Activated CD8-positive, alpha-beta memory T cell treated with anti-CD3 and anti-CD28 coated beads for 24 hours (primary cell): ENCODE measurements at regions not wholly inside any gene's neighbourhood (a gene's known extent, or its start where the extent isn't known, plus 50 kb on each side); places are given as distances from the start of the nearest gene placed in this dataset.

ENCODE experiments used
- DNase-seq: peaks from one replicate; pipeline ENCODE4 v3.0.0-alpha.2; 2020

DNA sequence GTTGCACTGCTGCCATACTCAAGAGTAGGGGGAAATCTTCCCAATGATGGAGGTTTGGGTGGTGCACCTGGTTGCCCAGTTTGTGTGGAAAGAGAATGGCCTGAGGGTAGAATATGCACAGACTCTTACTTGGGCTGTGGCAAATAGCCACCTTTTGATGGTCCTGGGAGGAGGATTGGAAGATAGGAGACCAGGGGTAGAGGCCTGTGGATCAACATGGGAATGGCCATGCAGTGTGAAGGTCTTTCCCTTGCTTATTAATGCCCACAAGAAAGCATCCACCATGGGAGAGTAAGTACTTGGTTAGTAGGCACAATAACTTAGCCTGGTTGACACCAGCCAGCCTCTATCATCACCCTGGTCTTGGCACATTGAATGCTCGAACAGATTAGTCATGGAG is 156.8 kb upstream of the LEF1 start:
- no peak for DNase-seq

DNA sequence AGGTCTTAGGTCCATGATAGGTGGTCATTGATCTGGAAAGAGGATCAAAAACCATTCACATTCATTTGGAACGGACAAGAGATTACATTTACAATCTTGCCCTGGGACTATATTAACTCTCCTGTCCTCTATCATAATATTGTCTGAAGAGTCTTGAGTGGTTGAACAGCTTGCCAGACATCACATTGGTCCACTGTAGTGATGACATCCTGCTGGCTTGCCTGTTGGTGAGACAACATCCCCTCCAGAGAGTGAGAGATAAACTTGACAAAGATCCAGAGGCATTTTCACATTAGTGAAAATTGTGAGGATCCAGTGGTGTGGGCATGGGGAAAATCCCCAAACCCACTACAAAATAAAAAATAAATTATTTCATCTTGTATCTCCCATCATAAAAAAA is 155.7 kb upstream of the LEF1 start:
- DNase-seq = no peak

DNA sequence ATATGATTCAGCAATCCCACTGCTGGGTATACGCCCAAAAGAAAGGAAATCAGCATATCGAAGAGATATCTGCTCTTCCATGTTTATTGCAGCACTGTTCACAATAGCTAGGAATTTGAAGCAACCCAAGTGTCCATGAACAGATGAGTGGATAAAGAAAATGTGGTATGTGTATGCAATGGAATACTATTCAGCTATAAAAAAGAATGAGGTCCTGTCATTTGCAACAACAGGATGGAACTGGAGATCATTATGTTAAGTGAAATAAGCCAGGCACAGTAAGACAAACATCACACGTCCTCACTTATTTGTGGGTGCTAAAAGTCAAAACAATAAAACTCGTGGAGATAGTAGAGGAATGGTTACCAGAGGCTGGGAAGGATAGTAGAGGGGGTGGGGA is 153.8 kb upstream of the LEF1 start:
- DNase-seq = no peak

DNA sequence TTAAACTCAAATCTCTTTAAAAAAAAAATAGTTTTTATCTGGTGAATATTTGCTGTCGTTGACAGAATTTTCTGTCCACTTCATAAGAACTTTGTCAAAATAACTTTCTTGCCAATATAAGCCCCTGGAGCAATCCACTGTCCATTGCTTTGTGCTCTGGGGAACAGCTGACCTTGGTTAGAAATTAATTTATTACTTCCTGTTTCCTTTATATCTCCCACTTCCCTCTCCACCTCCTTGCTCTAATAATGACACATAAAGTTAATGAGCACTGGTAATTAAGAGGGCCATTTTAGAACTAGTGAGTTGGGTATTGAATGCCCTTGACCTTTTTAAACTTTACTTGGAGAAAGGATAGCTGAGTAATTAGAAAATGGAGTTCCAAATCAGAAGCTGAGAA is 151.3 kb upstream of the LEF1 start:
- no peak for DNase-seq

DNA sequence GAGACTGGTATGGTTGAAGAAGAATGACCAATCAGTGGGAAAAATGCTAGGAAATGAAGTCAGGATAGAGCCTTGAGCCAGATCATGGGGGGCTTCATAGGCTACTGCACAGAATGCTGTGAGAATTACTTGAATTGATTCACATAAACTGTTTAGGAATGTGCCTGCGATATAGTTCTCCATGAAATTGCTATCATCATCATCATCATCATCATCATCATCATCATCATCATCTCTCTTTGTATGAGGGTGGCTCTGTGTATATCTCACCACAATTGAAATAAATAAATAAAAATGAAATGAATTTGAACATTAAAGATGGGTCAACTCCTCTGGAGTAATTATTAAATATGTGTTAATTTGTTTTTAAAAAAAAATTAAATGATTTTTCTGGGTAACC is 148.6 kb upstream of the LEF1 start:
- no peak for DNase-seq

DNA sequence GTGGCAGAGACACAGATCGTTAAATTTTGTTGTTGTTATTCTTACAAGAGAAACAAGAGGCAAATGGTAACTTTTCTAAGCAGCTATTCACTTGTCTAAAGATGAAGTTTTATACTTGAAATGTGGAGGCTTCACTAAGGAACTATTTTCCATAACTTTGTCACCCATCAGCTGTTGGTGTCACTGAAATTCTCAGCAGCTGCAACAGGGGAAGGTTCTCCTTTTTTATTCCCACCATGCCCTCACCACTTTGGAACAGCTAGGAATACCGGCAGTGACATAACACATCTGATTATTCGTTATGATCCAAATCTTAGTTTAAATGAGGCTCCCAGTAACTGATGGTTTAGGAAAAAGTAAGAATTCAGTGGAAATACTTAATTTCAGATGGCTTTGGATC is 147.0 kb upstream of the LEF1 start:
- DNase-seq = no peak

DNA sequence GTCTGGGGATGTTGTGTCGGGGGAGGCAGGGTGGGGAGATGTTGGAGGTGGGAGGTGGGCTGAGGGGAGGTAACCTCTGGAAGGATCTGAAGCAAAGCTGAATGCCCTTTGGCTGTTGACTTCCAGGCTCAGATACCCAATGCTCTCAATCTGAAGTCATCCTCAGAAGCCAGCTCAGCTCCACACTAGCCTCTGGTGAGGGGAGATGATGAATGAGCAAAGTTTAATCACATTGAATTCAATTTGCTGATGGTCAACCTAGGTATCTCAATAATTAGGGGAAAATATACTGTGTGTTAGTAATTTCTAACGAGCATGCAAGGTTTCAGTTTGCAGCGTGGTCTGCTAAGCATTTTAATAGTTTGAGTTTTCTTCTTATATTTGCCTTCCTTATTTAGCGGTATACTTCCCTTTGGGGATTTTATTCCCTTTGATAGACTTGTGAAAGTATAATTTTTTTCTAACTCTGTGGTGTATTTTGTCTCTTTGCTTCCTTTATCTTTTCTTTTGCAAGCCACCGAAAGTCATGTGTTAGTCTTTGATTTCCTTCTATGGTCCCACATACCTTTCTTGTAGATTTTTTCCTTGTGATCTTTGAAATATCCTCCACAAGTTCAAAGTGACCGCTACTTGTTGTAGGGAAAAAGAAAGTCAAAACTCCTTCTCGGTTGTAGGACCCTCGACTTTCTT is 146.3 kb upstream of the LEF1 start:
- no peak for DNase-seq

DNA sequence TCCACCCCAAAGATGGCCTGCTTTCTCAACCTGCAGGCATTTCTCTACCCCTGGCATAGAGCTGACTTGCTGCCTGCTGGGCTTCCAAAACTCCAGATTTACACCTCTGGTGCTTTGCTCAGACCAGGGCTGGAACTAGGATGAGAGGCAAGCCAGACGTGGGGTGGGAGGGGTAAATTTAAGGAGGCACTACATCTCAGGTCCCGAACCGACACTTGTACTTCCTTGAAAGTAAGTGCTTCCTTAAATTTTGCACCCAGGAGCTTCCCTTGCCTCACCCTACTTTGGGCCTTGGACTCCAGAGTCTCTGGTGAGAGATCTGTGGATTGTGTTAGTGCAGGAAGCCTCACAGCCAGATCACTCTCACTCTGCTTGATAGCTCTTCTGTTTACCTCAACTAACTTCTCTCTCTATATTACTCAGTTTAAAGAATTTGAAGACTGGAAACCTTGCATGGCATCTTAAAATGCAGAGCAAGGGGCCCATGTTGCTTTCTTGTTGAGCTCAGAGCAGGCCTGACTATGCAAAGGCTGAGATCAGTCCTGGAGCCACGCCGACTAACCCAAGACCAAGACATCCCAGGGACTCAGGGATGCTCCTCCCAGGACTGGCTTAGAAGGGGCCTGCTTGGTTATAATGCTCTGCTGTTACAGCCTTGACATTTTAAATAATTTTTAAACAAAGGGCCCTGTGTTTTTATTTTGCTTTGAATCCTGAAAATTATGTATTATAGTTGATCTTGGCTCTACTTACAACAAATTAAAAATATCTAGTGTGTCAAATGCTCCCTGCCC is 145.0 kb upstream of the LEF1 start:
- no peak for DNase-seq

DNA sequence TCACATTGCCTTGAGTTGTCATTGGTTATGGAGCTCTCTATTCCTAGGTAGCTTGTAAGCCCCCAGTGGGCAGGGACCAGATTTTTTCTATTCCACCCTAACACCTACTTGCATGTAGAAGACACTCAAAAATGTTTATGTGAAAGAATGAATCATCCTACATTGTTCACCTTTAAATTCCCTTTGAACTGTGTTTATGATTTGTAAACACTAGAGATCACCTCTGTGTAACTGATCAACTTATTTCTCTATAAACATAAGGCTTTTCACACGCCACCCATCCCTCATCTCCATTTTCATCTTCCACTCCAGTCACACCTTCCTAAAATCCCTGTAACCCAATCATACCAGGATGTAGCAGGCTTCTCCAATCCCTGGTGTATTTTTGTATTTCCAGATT is 142.6 kb upstream of the LEF1 start:
- no peak for DNase-seq

DNA sequence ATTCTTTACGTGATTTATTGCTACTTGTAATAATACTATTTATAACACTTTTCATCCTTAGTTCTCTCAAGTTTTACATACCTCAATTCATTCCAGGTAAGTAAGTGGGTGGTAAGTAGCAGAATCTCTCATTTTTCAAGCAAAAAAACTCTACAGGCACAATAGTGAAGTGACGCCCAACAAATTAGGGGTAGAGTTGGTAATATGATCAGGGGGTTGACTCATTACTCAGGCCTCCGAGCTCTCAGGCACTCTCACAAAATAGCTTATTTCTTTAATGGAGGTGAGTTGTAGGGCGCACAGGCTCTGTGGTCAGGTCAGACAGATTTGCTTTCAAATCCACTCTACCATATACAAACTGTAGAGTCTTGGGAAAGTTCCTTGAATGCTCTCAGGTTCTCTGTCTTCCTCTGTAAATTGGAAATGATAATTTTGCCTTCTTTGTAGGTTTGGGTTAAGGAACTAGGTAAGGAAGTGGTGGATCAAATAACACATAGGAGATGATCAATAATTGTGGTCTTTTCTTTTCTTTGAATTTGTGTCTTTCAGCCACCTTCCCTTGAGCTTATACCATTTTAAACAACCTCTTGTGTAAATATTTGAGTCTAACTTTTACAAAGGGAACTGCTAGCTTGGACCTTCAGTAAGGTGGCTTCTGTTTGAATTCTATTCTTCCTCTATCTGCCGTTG is 134.9 kb upstream of the LEF1 start:
- DNase-seq = no peak

DNA sequence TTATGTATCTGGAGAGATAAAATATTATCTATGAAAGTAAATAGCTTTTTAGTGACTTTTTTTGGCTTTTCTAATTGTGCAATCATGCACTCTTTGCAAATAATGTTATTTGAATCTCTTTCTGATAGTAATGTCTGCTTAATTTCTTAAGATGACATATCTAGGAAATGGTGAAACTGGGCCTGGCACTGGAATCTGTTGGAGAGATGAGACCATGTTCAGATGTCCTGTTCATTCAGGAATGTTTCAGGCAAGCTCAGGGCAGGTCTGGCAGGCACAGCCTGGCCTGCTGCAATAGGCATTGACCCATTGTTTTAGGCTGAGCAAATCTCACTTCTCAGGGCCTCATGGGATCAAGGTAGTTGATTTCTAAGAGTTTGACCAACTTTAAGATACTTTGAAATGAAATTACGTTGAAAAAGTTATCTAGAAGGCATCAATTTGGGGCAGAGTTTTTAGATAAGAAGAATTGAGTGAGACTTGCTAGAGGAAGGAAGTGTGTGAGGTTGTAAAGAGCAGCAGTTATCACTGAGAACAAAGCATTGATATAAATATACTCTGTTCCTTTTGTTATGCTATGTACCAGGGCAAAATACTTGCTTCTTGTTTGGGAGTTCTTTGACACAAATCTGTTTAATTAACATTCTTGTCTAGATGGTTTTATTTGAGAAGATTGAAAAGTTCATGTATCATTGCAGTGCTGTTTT is 133.0 kb upstream of the LEF1 start:
- no peak for DNase-seq

DNA sequence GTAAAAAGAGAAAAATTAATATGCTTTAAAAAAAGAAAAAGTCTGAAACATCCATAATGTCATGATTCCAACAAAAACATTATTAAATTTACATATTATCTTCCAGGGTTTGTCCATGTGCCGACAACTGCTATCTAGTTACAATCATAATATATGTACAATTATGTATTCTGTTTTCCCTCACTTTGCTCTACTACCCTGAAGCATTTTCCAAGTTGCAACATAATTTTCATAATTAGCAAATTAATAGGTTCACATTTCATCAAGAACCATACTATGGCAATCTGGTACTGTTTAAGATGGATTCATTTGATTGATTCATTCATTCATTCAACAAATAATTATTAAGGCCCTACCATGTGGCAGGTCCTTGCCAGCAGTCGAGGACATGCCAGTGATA is 128.9 kb upstream of the LEF1 start:
- DNase-seq = no peak

DNA sequence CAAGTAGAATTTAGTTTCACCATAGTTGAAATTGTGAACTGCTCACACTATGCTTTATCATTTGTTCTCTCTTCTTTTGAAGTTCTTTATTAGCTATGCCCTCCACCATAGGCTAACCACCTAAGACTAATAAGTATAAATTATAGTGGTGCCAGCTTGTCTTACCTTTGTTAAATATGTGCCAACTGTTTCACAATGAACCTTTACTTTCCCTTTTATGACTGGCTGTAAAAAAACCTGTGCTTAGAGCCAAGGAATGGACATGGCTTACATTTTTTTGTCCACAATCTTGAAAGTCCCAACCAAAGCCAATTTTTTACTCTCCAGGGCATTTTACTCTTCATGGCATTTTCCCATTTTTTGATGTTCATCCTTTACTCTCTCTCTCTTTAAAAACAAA is 123.5 kb upstream of the LEF1 start:
- no peak for DNase-seq

DNA sequence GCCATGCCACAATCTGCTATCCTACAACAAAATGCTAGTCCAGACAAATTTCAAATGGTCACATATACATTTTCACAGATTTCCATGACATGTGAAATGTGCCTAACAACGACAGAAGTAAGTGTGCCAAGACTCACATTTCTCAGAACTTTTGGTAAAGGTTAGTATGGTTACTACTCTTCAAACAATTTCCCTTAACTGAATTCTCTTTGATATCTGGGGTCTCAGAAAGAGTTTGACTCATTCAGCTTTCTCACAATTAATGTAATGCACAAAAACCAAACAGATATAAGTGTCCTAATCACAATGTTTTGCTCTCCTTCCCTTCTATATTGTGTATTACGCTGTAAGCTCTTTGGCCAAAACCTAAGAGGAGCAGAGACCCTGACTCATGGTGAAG is 122.4 kb upstream of the LEF1 start:
- DNase-seq = no peak

DNA sequence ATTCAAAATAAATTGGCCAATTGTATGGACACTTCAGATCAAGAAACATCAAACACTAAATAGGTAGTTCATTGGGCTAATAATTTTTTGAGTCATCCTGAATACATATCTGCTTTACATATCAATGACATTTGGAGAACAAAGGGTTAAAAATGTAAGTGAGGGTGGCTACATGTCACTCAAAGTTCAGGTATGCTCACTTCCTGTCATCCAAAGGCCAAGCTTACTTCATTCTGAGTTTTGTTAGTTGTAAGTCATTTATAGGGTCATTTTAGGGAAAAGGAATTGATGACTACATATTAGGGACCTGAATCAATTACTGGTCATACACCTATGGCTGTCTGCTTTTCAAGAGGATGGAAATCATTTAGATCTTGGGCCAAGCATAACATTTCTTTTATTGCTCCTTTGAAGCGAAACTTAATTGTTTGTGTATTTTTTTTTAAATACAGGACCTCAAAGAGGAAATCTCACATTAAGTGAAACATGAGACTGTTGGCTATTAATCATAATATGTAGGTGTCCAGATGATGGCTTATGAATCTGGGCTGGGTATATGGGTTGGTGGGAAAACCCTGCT is 119.2 kb upstream of the LEF1 start:
- DNase-seq = no peak

DNA sequence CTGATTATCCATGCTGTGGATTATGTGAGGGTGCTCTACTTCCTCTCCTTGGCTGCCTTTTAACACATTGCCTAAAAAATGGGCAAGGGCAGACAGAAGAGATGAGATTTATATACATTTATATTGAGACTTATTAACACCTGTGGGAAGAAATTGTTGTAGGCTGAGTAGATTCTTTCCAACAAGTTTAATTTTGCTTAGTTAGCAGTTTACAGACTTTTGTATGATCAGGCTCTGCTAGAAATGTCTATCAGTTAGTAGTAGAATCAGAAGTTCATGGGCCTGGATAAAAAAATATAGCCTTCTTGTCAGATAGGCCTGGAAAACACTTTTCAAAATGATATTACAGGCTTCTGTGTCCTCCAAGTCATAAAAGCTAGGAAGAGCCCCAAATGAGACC is 111.3 kb upstream of the LEF1 start:
- DNase-seq = no peak

DNA sequence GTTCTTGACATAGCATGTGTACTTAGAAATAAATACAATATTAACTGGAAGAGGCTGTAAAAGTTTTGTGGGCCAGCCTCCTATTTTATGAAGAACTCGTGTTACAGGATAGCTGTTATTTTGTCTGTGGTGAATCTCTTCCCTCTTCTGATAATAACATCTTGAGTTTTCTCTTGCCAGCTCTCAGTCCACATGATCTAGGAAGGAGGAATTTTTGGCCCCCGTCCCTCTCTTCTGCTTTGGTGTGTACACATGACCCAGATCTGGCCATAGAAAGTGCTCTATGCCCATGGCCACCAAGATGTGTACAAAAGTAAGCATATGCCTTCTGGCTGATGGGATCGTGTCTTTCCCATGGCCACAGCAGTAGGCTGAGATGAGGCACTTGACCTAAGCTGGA is 108.0 kb upstream of the LEF1 start:
- no peak for DNase-seq

DNA sequence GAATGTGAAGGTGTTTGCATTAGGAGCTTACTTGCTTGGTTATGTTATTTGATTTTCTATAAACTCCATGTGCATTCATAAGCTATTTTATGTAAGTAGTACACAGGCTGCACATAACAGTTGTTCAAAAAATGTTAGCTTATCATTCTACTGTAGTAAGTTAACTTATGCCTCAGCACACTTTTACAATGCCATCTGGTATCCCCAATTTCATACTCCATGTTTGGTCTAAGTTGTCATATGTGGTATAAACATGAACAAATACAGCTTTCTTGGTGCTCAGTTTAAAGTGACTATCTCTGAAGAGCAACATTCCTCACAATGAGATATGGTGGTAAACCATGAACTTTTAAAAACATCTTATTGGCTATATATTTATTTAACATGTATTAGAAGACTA is 104.3 kb upstream of the LEF1 start:
- no peak for DNase-seq

DNA sequence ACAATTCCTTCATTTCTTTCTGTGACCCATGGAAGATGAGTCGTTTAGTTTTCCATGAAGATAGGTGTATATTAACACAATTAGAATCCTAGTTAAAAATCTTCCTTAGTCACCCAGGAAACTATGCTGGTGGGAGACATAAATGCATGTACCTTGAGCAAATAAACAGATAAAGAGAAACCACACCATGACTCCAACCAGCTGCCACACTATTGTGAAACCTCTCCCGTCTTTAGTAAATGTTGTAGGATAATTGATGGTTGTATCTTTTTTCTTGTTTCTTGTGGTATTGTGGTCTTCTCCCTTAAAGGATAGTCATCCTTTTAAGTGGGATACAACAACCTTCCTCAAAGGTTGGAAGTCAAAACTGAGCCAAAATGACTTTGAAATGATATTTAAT is 103.8 kb upstream of the LEF1 start:
- no peak for DNase-seq

DNA sequence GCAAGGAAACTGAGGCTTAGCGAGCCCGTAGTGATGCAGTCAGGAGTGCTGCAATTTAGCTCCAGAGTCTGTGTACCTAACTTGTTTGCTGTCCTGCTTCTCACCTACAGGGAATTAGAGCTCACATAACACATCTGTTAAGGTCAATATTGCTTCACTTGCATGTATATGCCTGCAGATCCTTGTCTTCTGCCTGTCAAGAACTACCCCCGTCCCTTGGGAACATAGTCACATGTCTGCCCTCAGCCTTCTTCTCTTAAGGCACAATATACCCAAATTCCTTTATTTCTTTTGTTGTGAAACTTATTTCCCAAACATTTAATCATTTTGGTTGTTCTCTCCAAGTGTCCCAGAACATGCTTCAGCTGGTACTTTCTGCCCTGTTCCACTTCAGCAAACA is 103.3 kb upstream of the LEF1 start:
- no peak for DNase-seq

DNA sequence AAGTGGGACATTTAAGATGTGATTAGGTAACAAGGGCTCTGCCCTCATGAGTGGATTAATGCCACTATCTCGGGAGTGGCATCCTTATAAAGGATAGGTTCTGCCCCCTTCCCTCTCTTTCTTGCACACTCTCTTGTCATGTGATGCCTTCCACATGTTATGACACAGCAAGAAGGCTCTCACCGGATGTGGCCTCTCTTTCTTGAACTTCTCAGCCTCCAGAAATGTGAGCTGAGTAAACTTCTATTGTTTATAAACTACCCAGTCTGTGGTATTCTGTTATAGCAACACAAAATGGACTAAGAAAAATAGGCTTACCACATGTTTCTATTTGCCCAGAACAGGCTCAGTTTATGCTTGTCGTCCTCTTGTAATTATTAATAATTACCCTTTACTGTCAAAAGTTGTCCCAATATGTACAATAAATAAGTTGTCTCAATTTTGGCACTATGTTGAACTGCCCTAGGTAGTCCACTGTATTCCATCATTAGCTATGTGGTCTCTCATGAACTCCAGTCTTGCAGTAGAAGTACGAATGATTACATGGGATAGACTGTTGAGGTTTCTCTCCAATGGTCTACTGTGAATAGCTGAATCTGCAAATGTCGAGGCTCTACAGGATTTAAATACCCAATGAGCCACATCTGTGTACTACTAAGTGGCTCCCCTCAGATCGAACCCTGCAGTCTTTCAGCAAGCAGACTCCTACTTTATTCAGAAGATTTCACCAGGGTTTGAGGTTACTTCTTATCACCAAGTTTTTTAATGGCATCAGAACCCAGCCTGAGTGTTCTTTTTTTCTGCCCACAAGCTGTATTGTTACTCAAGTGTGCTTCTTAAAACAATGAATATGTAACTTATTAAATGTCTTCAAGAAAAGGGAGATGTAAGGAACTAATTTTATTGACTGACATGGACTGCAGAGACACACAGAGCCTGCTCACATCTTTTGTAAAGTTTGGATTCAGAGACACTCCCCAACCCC is 102.0 kb upstream of the LEF1 start:
- no peak for DNase-seq

DNA sequence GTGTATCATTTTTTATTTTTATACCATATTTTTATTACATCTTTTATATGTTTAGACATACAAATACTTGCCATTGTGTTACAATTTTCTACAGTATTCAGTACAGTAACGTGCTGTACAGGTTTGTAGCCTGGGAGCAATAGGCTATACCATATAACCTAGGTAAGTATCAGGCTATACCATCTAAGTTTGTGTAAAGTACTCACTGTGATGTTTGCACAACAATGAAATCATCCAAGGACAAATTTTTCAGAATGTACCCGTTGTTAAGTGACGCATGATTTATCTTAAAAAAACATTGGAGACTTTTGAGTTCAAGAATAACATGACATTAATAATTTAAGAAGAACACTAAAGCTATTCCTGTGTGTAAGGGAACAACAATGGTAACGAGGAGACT is 96.0 kb upstream of the LEF1 start:
- no peak for DNase-seq
